HEK293T (cell line): ENCODE measurements at regions not wholly inside any gene's neighbourhood (a gene's known extent, or its start where the extent isn't known, plus 50 kb on each side); places are given as distances from the start of the nearest gene placed in this dataset.

ENCODE experiments used
- CTCF ChIA-PET: fragments of 350-600 bp; formaldehyde crosslinking; extraction: SDS; loops from one replicate; lab custom pipeline; 2021; ENCODE audit warnings: antibody characterized with exemption, inconsistent platforms; lab: Yijun Ruan, JAX
- POLR2A ChIA-PET: fragments of 350-600 bp; formaldehyde crosslinking; extraction: SDS; loops from one replicate; lab custom pipeline; 2020; ENCODE audit warnings: antibody characterized with exemption, inconsistent platforms; lab: Yijun Ruan, JAX
- DNase-seq: peaks from one replicate; pipeline ENCODE4 v3.0.0; 2012; ENCODE audit warnings: mixed read lengths; ENCODE audit errors: extremely low spot score
- ARNT ChIP-seq: fragments of 450-650 bp; IDR thresholded peaks from 2 replicates; pipeline ENCODE4 v1.6.1; 2017; ENCODE audit warnings: mild to moderate bottlenecking
- BHLHE40 ChIP-seq: fragments of 450-650 bp; IDR thresholded peaks from 2 replicates; pipeline ENCODE4 v1.6.1; 2016; ENCODE audit warnings: mild to moderate bottlenecking, moderate library complexity, borderline replicate concordance
- CTBP1 ChIP-seq: fragments of 450-650 bp; IDR thresholded peaks from 2 replicates; pipeline ENCODE4 v1.6.1; 2016; ENCODE audit warnings: borderline replicate concordance
- ELF4 ChIP-seq: fragments of 450-650 bp; IDR thresholded peaks from 2 replicates; pipeline ENCODE4 v1.6.1; 2017; ENCODE audit warnings: antibody characterized with exemption
- FOXA1 ChIP-seq: fragments of 450-650 bp; IDR thresholded peaks from 2 replicates; pipeline ENCODE4 v1.6.1; 2016; ENCODE audit warnings: mild to moderate bottlenecking
- FOXK2 ChIP-seq: fragments of 450-650 bp; IDR thresholded peaks from 2 replicates; pipeline ENCODE4 v1.6.1; 2016; ENCODE audit warnings: mild to moderate bottlenecking
- FOXM1 ChIP-seq: fragments of 450-650 bp; IDR thresholded peaks from 2 replicates; pipeline ENCODE4 v1.6.1; 2017; ENCODE audit warnings: mild to moderate bottlenecking, borderline replicate concordance
- HDGF ChIP-seq: fragments of 450-650 bp; IDR thresholded peaks from 2 replicates; pipeline ENCODE4 v1.6.1; 2017; ENCODE audit warnings: antibody characterized with exemption, borderline replicate concordance
- L3MBTL2 ChIP-seq: fragments of 450-650 bp; conservative IDR thresholded peaks from 2 replicates; pipeline ENCODE4 v1.6.1; 2016; ENCODE audit warnings: mild to moderate bottlenecking
- LEF1 ChIP-seq: fragments of 450-650 bp; IDR thresholded peaks from 2 replicates; pipeline ENCODE4 v1.6.1; 2017; ENCODE audit warnings: mild to moderate bottlenecking, borderline replicate concordance
- NFRKB ChIP-seq: fragments of 450-650 bp; IDR thresholded peaks from 2 replicates; pipeline ENCODE4 v1.6.1; 2016; ENCODE audit warnings: mild to moderate bottlenecking, moderate library complexity
- PKNOX1 ChIP-seq: fragments of 450-650 bp; IDR thresholded peaks from 2 replicates; pipeline ENCODE4 v1.6.1; 2016
- SP1 ChIP-seq: fragments of 450-650 bp; IDR thresholded peaks from 2 replicates; pipeline ENCODE4 v1.6.1; 2017
- SUZ12 ChIP-seq: fragments of 450-650 bp; IDR thresholded peaks from 2 replicates; pipeline ENCODE4 v1.6.1; 2016; ENCODE audit warnings: mild to moderate bottlenecking
- TARDBP ChIP-seq: fragments of 450-650 bp; IDR thresholded peaks from 2 replicates; pipeline ENCODE4 v1.6.1; 2016
- ZNF384 ChIP-seq: fragments of 450-650 bp; IDR thresholded peaks from 2 replicates; pipeline ENCODE4 v1.6.1; 2016

GRCh38 chr1:87521452-87521851, 192.8 kb downstream of the LMO4 start:
- TF ChIP-seq L3MBTL2 (no peak), TARDBP (no peak), BHLHE40 (no peak), ZNF384 (no peak), SP1 (no peak), SUZ12 (no peak), LEF1 (no peak), ARNT (no peak), FOXM1 (no peak), FOXA1 (no peak), CTBP1 (no peak), NFRKB (no peak), PKNOX1 (no peak), FOXK2 (no peak), HDGF (no peak), ELF4 (no peak)
- ChIA-PET POLR2A (no interaction called here), CTCF (no interaction called here)
- no peak for DNase-seq

- TF ChIP-seq FOXK2 = no peak
- no peak for TF ChIP-seq CTBP1
- TF ChIP-seq FOXM1 = no peak
- TF ChIP-seq SP1 = no peak
- no peak for TF ChIP-seq BHLHE40
- no peak for TF ChIP-seq LEF1
- TF ChIP-seq ELF4 = no peak
- TF ChIP-seq ARNT = no peak
- TF ChIP-seq ZNF384 = no peak
- TF ChIP-seq TARDBP = no peak
- no peak for TF ChIP-seq PKNOX1
- no peak for TF ChIP-seq NFRKB
- no peak for TF ChIP-seq FOXA1
- TF ChIP-seq HDGF = no peak
- DNase-seq = no peak
- CTCF ChIA-PET = no interaction called here
- POLR2A ChIA-PET = no interaction called here
Measured at GRCh38 chr1:87523466-87523865, 194.8 kb downstream of the LMO4 start.

- TF ChIP-seq LEF1 (no peak), HDGF (no peak), FOXM1 (no peak), CTBP1 (no peak), L3MBTL2 (no peak)
- DNase-seq = no peak
- POLR2A ChIA-PET = no interaction called here
- CTCF ChIA-PET = no interaction called here
Measured at GRCh38 chr1:87524021-87524754, 195.5 kb downstream of the LMO4 start.

- ChIA-PET POLR2A (no interaction called here), CTCF (no interaction called here)
- no peak for DNase-seq
- TF ChIP-seq SUZ12 (no peak), BHLHE40 (no peak), FOXM1 (no peak), CTBP1 (no peak), FOXA1 (no peak), ZNF384 (no peak), TARDBP (no peak), LEF1 (no peak), ELF4 (no peak), FOXK2 (no peak), NFRKB (no peak), SP1 (no peak), L3MBTL2 (no peak)
Measured at GRCh38 chr1:87528754-87529517, 200.3 kb downstream of the LMO4 start.

GRCh38 chr1:87530042-87530807, 201.5 kb downstream of the LMO4 start:
- ChIA-PET CTCF (no interaction called here), POLR2A (no interaction called here)
- no peak for DNase-seq
- TF ChIP-seq PKNOX1 = no peak
- TF ChIP-seq BHLHE40 = no peak
- no peak for TF ChIP-seq NFRKB

- TF ChIP-seq L3MBTL2 (no peak), NFRKB (no peak), HDGF (no peak), FOXK2 (no peak), ELF4 (no peak), PKNOX1 (no peak), ZNF384 (no peak), LEF1 (no peak), SUZ12 (no peak), SP1 (no peak), TARDBP (no peak)
- ChIA-PET POLR2A (no interaction called here), CTCF (no interaction called here)
- no peak for DNase-seq
Measured at GRCh38 chr1:87535551-87535950, 206.9 kb downstream of the LMO4 start.
